GM12874 (cell line): ENCODE measurements at regions not wholly inside any gene's neighbourhood (a gene's known extent, or its start where the extent isn't known, plus 50 kb on each side); places are given as distances from the start of the nearest gene placed in this dataset.

Experiments used
- CTCF ChIP-seq: IDR thresholded peaks from 2 replicates; pipeline ENCODE4 v1.5.1; 2011; ENCODE audit warnings: low read depth, mild to moderate bottlenecking, control low read depth, low read length, moderate library complexity; ENCODE audit not compliant: insufficient read depth

GRCh38 chr5:88490874-88491273, 222.2 kb upstream of the TMEM161B start:
- TF ChIP-seq CTCF: no peak

DNA sequence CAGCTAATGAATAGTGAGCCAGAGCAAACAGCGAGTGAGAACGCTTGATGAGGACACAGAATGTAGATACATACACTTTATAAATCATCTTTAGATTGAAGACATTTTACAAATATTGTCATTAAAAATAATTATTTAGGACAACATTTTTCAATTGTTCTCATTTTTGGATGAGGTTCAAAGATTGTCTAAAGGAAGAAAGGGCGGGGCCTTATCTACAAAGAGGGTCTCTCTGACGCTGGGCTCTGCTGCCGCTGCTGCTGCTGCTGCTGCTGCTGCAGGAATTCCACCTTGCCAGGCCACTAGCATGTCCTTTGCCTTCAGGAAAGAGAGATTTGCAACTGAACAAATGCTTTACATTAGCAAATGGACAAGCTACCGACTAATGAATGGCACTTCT, 220.7 kb upstream of the TMEM161B start:
- TF ChIP-seq CTCF: no peak

DNA sequence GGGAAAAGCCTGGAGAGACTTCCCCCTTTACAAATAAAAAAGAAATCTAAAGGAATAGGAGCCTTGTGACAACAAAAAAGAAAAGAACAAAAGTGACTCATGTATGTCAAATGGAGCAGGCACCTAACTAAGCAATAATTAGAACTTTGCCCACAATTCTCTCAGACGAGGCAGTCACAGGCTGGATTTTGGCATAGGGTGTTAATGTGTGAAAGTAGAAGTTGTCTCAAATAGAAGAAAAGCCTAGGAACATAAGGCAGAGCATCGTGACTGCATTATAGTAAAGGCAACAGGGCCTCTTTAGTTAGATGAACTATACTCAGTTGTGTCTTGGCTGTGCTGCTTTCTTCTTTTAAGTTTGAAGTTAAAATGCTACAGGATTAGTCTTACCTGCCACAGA, 219.9 kb upstream of the TMEM161B start:
- no peak for TF ChIP-seq CTCF

GRCh38 chr5:88488130-88488529, 219.5 kb upstream of the TMEM161B start:
- TF ChIP-seq CTCF: no peak

DNA sequence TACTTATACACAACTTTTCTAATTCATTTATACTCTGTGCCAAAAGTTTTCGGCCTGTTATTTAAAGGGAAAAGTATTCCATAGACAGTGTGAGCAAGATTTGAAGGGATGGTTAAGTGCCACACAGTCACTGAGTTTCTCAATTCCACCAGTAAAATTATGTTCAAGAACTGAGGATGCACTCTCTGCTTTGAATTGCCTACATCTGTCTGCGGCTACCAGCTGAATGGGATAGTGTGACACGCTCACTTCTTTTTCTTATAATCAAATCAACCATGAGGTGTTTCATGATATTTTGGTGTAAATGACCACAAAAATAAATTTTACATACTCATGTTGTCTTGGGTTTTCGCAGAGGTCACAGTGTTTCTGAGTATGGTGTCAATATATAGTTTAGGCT, 218.4 kb upstream of the TMEM161B start:
- TF ChIP-seq CTCF: no peak

GRCh38 chr5:88486431-88486830, 217.8 kb upstream of the TMEM161B start:
- no peak for TF ChIP-seq CTCF

DNA sequence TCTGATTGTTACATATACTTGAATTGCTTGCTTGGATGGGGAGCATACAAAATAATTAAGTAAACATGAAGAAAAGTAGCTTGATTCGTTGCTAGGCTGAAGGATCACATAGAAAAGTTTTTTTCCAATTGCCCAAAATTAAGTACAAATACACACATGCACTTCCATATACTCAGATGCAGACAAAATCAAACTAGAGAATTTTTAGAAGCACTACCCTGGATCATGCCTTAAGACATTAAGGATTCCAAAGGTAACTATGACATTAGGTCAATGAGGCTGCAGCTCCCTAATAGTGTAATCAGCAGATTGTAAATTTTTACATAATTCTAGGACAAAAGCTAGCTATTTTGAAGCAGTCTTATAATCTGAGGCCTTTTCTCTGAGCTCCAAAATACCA, 216.9 kb upstream of the TMEM161B start:
- TF ChIP-seq CTCF: no peak

GRCh38 chr5:88483964-88484672, 215.5 kb upstream of the TMEM161B start:
- no peak for TF ChIP-seq CTCF
